Activated CD4-positive, alpha-beta memory T cell treated with anti-CD3 and anti-CD28 coated beads, Interleukin-2, amount 10 ng/mL, durations not matched to agents 7 days and 5 days (primary cell): ENCODE measurements at regions not wholly inside any gene's neighbourhood (a gene's known extent, or its start where the extent isn't known, plus 50 kb on each side); places are given as distances from the start of the nearest gene placed in this dataset.

Experiments
- CTCF ChIA-PET: fragments of 350-600 bp; sonication (Branson Sonifier 250); formaldehyde crosslinking; loops from one replicate; lab custom pipeline; 2021; ENCODE audit warnings: antibody characterized with exemption, inconsistent platforms; lab: Charles Lee
- POLR2A ChIA-PET: fragments of 350-600 bp; sonication (Branson Sonifier 250); formaldehyde crosslinking; loops from one replicate; lab custom pipeline; 2021; ENCODE audit warnings: antibody characterized with exemption; lab: Charles Lee
- DNase-seq: peaks from one replicate; pipeline ENCODE4 v3.0.0-alpha.2; 2020
- H3K27ac Mint-ChIP-seq: one replicate; pipeline ENCODE4 v1.8.0; 2021; ENCODE audit warnings: mild to moderate bottlenecking, mixed read lengths
- H3K27me3 Mint-ChIP-seq: one replicate; pipeline ENCODE4 v1.8.0; 2021; ENCODE audit warnings: mixed read lengths
- H3K36me3 Mint-ChIP-seq: one replicate; pipeline ENCODE4 v1.8.0; 2021; ENCODE audit warnings: low read depth, mixed read lengths
- H3K4me1 Mint-ChIP-seq: one replicate; pipeline ENCODE4 v1.8.0; 2021; ENCODE audit warnings: mixed read lengths
- H3K4me3 Mint-ChIP-seq: one replicate; pipeline ENCODE4 v1.8.0; 2021; ENCODE audit warnings: mild to moderate bottlenecking, mixed read lengths
- H3K9me3 Mint-ChIP-seq: one replicate; pipeline ENCODE4 v1.8.0; 2021; ENCODE audit warnings: mixed read lengths

DNA sequence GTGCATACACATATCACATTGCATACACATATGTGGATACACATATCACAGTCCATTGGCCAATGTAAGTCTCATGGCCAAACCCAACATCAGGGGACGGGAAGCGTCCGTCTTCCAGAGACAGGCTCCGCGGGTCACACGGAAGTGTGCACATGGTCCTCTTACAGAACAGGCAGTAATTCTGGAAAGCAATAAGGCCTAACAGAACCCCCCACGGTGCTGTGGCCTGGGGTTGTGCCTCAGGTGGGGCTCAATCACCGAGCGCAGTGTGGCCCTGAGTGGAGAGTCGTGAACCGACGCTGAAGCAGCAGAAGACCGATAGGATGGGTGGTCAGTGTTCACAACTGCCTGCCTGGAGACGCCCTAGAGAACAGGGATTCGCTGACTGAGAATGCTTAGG lies 857.3 kb downstream of the GALR1 start:
- Mint-ChIP-seq H3K4me1 (no peaks in the 10 kb centered on the region), H3K4me3 (no peak overlapping the region), H3K9me3 (peaks cover 25% of the 10 kb centered on the region), H3K27me3 (no peaks in the 10 kb centered on the region), H3K36me3 (no peaks in the 10 kb centered on the region), H3K27ac (no peak overlapping the region)
- POLR2A ChIA-PET, result no interaction called here
- CTCF ChIA-PET, result no interaction called here
- no peak for DNase-seq

DNA sequence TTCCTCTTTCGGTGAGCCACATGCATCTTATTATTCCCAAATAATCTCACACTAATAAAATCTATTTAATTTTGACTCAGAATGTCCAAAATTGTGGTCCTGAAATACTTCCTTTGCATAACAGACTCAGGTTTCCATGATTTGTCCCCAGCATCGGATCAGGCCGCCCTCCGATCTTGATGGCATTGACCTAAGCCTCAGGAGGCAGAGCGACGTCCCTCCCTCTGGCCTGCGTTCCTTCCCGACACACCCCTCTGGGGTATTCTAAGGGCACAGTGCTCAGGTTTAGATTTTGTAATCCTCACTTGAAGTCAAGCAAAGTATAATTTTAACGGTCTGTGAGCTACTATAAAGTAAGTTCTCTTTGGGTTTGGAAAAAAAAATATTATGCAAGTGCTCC lies 857.7 kb downstream of the GALR1 start:
- ChIA-PET CTCF (no interaction called here), POLR2A (no interaction called here)
- Mint-ChIP-seq H3K4me1 (no peaks in the 10 kb centered on the region), H3K27me3 (no peaks in the 10 kb centered on the region), H3K27ac (no peak overlapping the region), H3K4me3 (no peak overlapping the region), H3K9me3 (peaks cover 21% of the 10 kb centered on the region), H3K36me3 (no peaks in the 10 kb centered on the region)
- no peak for DNase-seq

DNA sequence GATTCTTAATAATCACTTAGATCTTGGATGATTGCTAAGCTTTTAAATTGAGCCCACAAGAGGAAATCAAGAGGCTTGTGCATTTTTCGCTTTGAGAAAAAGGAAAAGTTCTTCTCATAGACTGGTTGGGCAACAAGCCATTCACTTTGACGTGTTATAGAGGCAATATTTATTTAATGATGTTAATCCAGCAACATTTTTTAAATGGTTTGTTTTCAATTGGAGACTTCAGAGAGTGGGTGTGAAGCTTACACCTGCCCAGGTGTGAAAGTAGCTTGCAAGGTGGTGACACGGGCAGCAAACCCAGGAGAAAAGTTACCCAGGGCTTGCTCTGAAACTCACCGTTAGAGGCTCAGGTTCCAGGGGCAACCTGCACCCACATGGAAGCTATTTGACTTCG lies 858.9 kb downstream of the GALR1 start:
- no peak for DNase-seq
- H3K4me3 Mint-ChIP-seq, result no peak overlapping the region
- H3K4me1 Mint-ChIP-seq, result no peaks in the 10 kb centered on the region
- no peaks in the 10 kb centered on the region for H3K36me3 Mint-ChIP-seq
- H3K27ac Mint-ChIP-seq, result no peak overlapping the region
- POLR2A ChIA-PET, result no interaction called here
- no peaks in the 10 kb centered on the region for H3K27me3 Mint-ChIP-seq
- H3K9me3 Mint-ChIP-seq, result peaks cover 14% of the 10 kb centered on the region
- CTCF ChIA-PET, result no interaction called here

DNA sequence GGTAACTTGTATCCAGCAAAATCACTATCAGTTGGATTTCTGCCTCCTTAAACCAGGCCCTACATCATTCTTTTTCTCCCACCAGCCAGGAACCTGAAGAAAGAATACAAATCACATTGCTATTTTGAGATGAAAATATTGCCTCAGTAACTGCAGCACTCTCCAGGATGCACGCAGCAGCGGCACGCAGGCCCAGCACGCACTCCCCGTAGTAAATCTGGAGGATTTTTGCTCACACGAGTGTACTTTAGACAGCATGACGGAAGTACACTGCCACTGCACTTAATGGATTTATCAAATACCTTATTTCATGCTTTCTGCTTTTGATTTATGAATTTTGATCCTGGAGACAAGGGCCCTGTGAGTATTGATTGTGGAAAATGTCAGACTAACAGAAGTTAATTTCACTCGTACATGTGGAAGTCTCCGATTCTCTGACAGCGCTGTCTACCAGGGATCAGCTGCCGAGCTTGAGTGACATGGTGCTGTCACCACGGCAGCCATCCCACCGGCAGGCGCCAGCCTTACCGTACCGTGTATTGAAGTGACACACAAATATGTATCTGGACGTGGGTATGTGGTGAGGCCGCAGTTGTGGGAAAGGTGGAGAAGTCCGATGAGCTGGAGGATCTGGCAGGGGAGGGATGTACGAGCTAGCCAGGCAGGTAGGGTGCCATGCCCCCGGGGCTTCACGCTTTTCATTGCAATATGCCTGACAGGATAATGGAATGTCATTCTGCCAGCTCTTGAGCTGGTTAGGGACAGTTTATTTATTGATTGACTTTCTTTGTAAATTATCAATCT lies 863.7 kb downstream of the GALR1 start:
- H3K36me3 Mint-ChIP-seq, result no peaks in the 10 kb centered on the region
- DNase-seq, result no peak
- H3K27me3 Mint-ChIP-seq, result no peaks in the 10 kb centered on the region
- no peaks in the 10 kb centered on the region for H3K4me1 Mint-ChIP-seq
- H3K9me3 Mint-ChIP-seq, result peaks cover 3% of the 10 kb centered on the region
- POLR2A ChIA-PET, result no interaction called here
- H3K27ac Mint-ChIP-seq, result no peak overlapping the region
- CTCF ChIA-PET, result no interaction called here
- H3K4me3 Mint-ChIP-seq, result no peak overlapping the region

DNA sequence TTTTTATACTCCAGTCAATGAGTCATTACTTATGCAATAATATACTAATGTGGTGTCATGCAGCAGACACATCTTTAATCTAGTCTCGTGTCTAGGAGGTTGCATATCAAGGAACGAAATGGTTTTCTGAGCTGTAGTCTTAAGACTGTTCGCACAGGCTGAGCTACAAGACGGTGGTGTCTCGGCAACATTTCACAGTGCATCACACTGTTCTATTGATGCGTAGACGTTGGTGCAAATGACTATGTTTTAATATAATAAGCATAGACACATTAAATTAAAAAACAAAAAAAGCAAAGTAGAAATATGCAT lies 864.2 kb downstream of the GALR1 start:
- H3K4me1 Mint-ChIP-seq, result no peaks in the 10 kb centered on the region
- H3K9me3 Mint-ChIP-seq, result peaks cover 3% of the 10 kb centered on the region
- H3K36me3 Mint-ChIP-seq, result no peaks in the 10 kb centered on the region
- H3K27ac Mint-ChIP-seq, result no peak overlapping the region
- CTCF ChIA-PET, result no interaction called here
- no peaks in the 10 kb centered on the region for H3K27me3 Mint-ChIP-seq
- POLR2A ChIA-PET, result no interaction called here
- no peak overlapping the region for H3K4me3 Mint-ChIP-seq
- DNase-seq, result no peak

DNA sequence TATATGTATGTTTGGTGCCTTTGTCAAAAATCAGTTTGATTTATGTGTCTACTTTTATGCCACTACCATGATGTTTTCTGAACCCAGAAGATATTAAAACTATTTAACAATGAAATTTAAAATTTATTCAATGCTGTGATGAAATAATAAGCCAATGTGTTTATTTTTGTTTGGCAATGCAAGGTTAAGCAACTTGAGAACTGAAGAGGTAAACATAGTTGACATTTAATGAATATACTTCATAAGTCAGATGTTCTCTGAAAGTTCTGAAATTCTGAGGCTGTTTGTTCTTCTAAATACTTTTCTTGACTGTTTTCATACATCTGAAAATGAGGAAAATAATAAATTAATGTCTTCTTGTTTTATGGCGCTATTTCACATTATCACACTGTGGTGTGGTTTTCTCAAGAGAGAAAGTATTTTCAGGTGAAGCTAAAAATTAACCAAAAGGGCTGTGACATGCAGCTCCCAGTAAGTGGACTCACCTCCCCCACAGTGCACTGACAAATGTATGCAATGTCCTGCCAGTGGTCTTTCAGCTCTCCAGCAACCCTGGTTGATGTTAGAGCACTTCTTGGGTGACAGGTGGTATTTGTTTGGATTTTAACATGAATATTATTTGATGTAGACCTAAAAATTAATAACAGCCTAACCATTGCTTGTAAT lies 863.6 kb upstream of the SALL3 start:
- Mint-ChIP-seq H3K4me1 (no peaks in the 10 kb centered on the region), H3K27ac (no peak overlapping the region), H3K27me3 (no peaks in the 10 kb centered on the region), H3K9me3 (peaks cover 3% of the 10 kb centered on the region), H3K4me3 (no peak overlapping the region), H3K36me3 (no peaks in the 10 kb centered on the region)
- DNase-seq, result no peak
- CTCF ChIA-PET, result no interaction called here
- POLR2A ChIA-PET, result no interaction called here

DNA sequence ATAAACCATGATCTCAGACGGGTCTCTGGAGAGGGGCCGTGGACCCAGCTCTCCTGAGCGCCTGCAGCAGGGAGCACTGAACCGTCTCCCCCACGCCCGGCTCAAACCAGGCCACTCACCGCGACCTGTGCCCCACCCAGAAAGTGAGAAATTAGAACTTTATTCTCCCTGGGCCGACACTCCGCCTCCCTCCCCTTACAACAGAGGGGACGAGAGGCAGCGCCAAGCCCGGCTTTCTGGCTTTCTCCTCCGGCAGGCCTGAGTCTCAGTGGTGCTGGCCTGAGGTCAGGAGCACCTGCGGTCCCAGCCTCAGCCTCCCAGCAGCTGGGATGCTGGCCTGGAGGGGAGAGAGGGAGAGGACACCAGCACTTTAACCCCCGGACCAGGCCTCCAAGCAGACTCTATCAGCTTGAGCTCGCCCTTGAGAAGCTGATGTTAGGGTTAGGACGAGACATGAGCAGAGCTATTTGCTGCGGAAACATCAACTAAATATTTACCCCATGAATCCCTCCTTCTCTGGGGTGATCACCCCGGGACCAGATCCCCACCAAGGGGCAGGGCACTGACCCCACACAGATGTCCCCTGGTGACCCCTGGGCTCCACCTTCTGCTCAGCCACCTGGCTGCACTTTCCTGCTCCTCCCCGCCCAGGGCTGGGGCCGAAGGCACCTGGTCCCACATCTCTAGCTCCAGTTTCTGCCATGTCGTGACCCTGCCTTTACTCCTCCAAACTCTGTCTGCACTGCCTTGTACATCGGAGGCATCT lies 856.3 kb upstream of the SALL3 start:
- no peaks in the 10 kb centered on the region for H3K27me3 Mint-ChIP-seq
- no peak overlapping the region for H3K4me3 Mint-ChIP-seq
- peaks cover 33% of the 10 kb centered on the region for H3K9me3 Mint-ChIP-seq
- no peaks in the 10 kb centered on the region for H3K4me1 Mint-ChIP-seq
- ChIA-PET CTCF (no interaction called here), POLR2A (no interaction called here)
- no peak overlapping the region for H3K27ac Mint-ChIP-seq
- H3K36me3 Mint-ChIP-seq, result peaks cover 4% of the 10 kb centered on the region
- DNase-seq, result no peak

DNA sequence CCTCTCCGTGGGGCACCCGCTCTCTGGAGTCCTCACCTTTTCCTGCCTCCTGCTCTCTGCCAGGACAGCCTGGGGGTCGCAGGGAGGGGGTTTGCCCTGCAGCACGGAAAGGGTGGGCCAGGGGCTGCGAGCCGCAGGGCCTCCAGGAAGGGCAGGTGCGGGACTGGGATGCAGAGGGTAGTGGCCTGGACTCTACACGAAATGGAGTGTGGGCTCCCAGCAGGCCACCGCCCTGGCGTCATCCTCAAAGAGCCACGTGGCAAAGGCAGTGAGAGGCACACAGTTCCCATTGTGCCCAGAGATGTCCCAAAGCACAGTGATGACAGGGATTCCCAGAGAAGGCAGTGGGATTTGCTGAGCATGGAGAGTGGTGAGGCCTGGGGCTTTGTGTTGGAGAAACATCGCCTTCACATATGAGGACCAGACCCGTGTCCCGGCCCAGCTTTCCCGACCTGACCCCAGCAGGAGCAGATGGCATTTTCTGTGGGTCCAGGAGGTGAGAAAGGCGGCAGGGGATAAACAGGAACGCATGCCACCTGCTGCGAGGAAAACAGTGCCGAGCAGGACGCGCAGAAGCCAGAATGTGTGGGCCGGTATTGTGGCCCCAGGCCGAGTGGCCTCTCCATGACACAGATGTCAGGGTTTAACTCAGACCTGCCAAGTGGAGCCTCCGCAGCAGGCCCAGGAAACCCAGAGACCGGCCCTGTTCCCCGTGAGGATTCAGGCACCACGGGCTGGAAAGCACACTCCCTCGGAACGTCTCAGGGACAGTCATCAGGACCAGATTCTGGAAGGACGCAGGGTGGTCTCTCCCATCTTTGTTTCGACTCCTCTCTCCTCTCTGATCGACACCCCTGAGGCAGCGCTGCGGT lies 855.5 kb upstream of the SALL3 start:
- CTCF ChIA-PET, result no interaction called here
- POLR2A ChIA-PET, result no interaction called here
- H3K9me3 Mint-ChIP-seq, result peaks cover 36% of the 10 kb centered on the region
- no peak overlapping the region for H3K4me3 Mint-ChIP-seq
- no peak overlapping the region for H3K27ac Mint-ChIP-seq
- no peak for DNase-seq
- H3K36me3 Mint-ChIP-seq, result peaks cover 4% of the 10 kb centered on the region
- no peaks in the 10 kb centered on the region for H3K27me3 Mint-ChIP-seq
- no peaks in the 10 kb centered on the region for H3K4me1 Mint-ChIP-seq

DNA sequence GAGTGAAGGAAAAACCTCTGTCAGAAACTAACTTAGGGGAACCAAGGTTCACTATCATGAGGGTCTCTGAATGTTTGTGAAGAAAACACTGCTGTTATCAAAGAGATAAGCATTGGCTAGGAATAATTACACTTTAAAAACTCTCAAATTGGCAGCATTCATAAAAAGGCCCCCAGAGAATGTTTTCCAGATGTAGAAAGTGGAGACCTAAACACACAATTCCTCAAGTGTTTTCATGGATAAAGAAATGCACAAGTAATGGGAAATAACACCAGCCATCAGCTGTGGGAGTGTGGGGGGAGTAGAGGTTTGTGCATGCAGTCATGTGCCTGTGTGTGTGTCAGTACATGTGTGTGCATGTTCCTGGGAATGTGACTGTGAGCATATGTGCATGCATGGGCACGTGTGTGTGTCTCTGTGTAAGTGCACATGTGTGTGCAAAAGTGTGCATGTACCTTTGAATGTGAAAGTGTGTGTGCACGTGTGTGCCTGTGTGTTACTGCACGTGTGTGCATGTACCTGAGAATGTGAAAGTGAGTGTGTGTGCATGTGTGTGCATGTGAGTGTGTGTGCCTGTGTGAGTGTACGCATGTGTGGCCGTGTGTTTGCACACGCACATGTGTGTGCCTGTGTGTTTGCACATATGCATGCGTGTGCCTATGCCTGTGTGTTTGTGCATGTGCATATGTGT lies 854.3 kb upstream of the SALL3 start:
- ChIA-PET POLR2A (no interaction called here), CTCF (no interaction called here)
- Mint-ChIP-seq H3K27ac (no peak overlapping the region), H3K4me1 (no peaks in the 10 kb centered on the region), H3K4me3 (no peak overlapping the region), H3K27me3 (no peaks in the 10 kb centered on the region), H3K9me3 (peaks cover 36% of the 10 kb centered on the region), H3K36me3 (peaks cover 4% of the 10 kb centered on the region)
- DNase-seq, result no peak

DNA sequence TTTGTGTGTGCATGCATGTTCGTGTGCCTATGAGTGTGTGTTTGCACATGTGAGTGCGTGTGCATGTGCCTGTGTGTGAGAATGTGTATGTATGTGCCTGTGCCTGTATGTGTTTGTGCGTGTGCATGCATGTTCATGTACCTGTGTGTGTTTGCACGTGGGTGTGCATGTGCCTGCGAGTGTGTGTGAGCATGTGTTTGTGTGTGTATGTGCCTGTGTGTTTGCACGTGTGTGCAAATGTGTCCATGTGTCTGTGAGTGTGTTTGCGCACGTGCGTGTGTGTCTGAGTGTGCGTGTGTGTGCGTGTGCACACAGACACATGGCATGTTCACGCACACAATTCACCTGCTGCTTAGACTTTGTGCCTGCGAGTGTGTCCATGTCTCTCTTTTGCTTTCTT lies 853.5 kb upstream of the SALL3 start:
- Mint-ChIP-seq H3K36me3 (peaks cover 4% of the 10 kb centered on the region), H3K9me3 (peaks cover 36% of the 10 kb centered on the region), H3K4me1 (no peaks in the 10 kb centered on the region)

DNA sequence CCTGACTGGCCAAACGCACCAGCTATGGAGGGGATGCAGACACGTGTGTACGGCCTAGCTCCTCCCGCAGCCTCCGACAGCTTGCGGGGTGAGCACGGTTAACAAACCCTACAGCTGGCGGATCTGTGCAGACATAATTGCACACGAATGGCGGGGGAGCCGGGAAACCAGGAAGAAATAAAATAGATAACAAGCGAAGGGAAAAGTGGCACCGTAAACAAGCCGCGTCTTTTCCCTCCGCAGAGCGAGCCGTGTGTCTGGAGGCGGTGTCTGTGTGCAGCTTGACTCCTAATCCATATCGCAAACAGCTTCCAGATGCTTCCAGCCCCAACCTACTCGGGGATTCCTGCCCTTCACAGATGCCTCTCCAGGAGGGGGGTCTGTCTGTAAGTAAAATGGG lies 853.1 kb upstream of the SALL3 start:
- Mint-ChIP-seq H3K27me3 (no peaks in the 10 kb centered on the region), H3K36me3 (peaks cover 4% of the 10 kb centered on the region), H3K9me3 (peaks cover 39% of the 10 kb centered on the region), H3K4me3 (no peak overlapping the region), H3K4me1 (no peaks in the 10 kb centered on the region), H3K27ac (no peak overlapping the region)
- ChIA-PET POLR2A (no interaction called here), CTCF (no interaction called here)
- DNase-seq, result no peak

More for the DNA sequence above, 853.5 kb upstream of the SALL3 start:
- Mint-ChIP-seq H3K4me3 (no peak overlapping the region), H3K27ac (no peak overlapping the region), H3K27me3 (no peaks in the 10 kb centered on the region)
- no peak for DNase-seq
- ChIA-PET POLR2A (no interaction called here), CTCF (no interaction called here)

DNA sequence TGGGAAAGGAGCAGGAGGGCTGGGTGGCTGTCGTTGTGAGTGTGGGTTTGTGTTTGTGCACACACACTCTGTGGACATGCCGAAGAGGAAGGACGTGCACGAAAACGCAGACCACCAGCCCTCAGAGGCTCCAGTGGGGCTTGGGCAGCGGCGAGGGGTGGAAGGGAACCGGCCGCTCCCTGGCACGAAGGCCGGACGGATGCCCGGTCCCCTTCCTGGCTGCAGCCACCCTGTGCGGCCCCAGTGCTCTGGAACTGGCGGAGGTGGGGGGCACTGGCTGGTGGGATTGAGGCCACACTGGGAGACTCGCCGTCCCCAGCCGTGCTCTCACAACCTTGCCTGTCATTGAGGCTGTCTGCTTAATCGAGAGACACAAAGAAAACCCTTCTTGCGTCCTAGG lies 852.6 kb upstream of the SALL3 start:
- H3K4me3 Mint-ChIP-seq, result no peak overlapping the region
- POLR2A ChIA-PET, result no interaction called here
- H3K27me3 Mint-ChIP-seq, result no peaks in the 10 kb centered on the region
- DNase-seq, result no peak
- peaks cover 4% of the 10 kb centered on the region for H3K36me3 Mint-ChIP-seq
- peaks cover 42% of the 10 kb centered on the region for H3K9me3 Mint-ChIP-seq
- H3K4me1 Mint-ChIP-seq, result no peaks in the 10 kb centered on the region
- CTCF ChIA-PET, result no interaction called here
- H3K27ac Mint-ChIP-seq, result no peak overlapping the region
